ENCODE measurements at regions not wholly inside any gene's neighbourhood (a gene's known extent, or its start where the extent isn't known, plus 50 kb on each side); places are given as distances from the start of the nearest gene placed in this dataset.

GRCh38 chrX:106246511-106246910, 78.4 kb downstream of the PWWP3B start:
- TF ChIP-seq GATA3 (IDR thresholded peaks at IDR 0.05; ENCODE audit: low read depth, low read length): no peak
- no peak for TF ChIP-seq GATA2 (IDR thresholded peaks at IDR 0.05; ENCODE audit: low read depth, low read length)
